ENCODE measurements at regions not wholly inside any gene's neighbourhood (a gene's known extent, or its start where the extent isn't known, plus 50 kb on each side); places are given as distances from the start of the nearest gene placed in this dataset.

- no peak for DNase-seq (ENCODE audit: low spot score in 2 of 2)
- H3K36me3 ChIP-seq, result no peaks in the 10 kb centered on the region
- H3K27ac ChIP-seq, result no peak overlapping the region
- H3K9me3 ChIP-seq, result no peaks in the 10 kb centered on the region
- no peaks in the 10 kb centered on the region for H3K27me3 ChIP-seq
- TF ChIP-seq CTCF (IDR thresholded peaks at IDR 0.05), result no peak
- TF ChIP-seq EP300 (IDR thresholded peaks at IDR 0.05), result no peak
- TF ChIP-seq POLR2A (IDR thresholded peaks at IDR 0.05), result no peak
- no peaks in the 10 kb centered on the region for H3K4me1 ChIP-seq
- H3K4me3 ChIP-seq, result no peak overlapping the region
- WGBS, 2 donors, result 88 to 95% methylated on average over 1 of the region's 1 CpG
Observed at GRCh38 chr7:16323313-16323712, 98.0 kb downstream of the CRPPA start.

- H3K9me3 ChIP-seq, result no peaks in the 10 kb centered on the region
- no peak overlapping the region for H3K27ac ChIP-seq
- TF ChIP-seq EP300 (IDR thresholded peaks at IDR 0.05), result no peak
- no peak for TF ChIP-seq CTCF (IDR thresholded peaks at IDR 0.05)
- no peak for TF ChIP-seq POLR2A (IDR thresholded peaks at IDR 0.05)
- no peak for DNase-seq (ENCODE audit: low spot score in 2 of 2)
- H3K27me3 ChIP-seq, result no peaks in the 10 kb centered on the region
- no peaks in the 10 kb centered on the region for H3K4me1 ChIP-seq
- WGBS, 2 donors, result 80 to 92% methylated on average over 2 of the region's 2 CpGs
- H3K4me3 ChIP-seq, result no peak overlapping the region
- no peaks in the 10 kb centered on the region for H3K36me3 ChIP-seq
Observed at GRCh38 chr7:16320099-16320660, 101.2 kb downstream of the CRPPA start.

GRCh38 chr7:16318989-16319915 lies 102.1 kb downstream of the CRPPA start:
- Histone ChIP-seq H3K9me3 (no peaks in the 10 kb centered on the region), H3K4me1 (no peaks in the 10 kb centered on the region), H3K27ac (no peak overlapping the region), H3K36me3 (no peaks in the 10 kb centered on the region), H3K27me3 (no peaks in the 10 kb centered on the region), H3K4me3 (no peak overlapping the region)
- WGBS, 2 donors, result 87 to 96% methylated on average over 6 of the region's 6 CpGs
- DNase-seq (ENCODE audit: low spot score in 2 of 2), result no peak
- TF ChIP-seq POLR2A (IDR thresholded peaks at IDR 0.05) (no peak), CTCF (IDR thresholded peaks at IDR 0.05) (no peak), EP300 (IDR thresholded peaks at IDR 0.05) (no peak)

GRCh38 chr7:16318463-16318862 lies 102.9 kb downstream of the CRPPA start:
- H3K4me1 ChIP-seq, result no peaks in the 10 kb centered on the region
- H3K27ac ChIP-seq, result no peak overlapping the region
- no peak for DNase-seq (ENCODE audit: low spot score in 2 of 2)
- H3K9me3 ChIP-seq, result no peaks in the 10 kb centered on the region
- H3K4me3 ChIP-seq, result no peak overlapping the region
- H3K27me3 ChIP-seq, result no peaks in the 10 kb centered on the region
- no peaks in the 10 kb centered on the region for H3K36me3 ChIP-seq
- no peak for TF ChIP-seq EP300 (IDR thresholded peaks at IDR 0.05)
- no peak for TF ChIP-seq CTCF (IDR thresholded peaks at IDR 0.05)
- TF ChIP-seq POLR2A (IDR thresholded peaks at IDR 0.05), result no peak

- no peak overlapping the region for H3K27ac ChIP-seq
- H3K4me1 ChIP-seq, result no peaks in the 10 kb centered on the region
- H3K9me3 ChIP-seq, result no peaks in the 10 kb centered on the region
- 49 to 52% methylated on average over 1 of the region's 1 CpG for WGBS, 2 donors
- TF ChIP-seq CTCF (IDR thresholded peaks at IDR 0.05) (no peak), POLR2A (IDR thresholded peaks at IDR 0.05) (no peak), EP300 (IDR thresholded peaks at IDR 0.05) (no peak)
- H3K36me3 ChIP-seq, result no peaks in the 10 kb centered on the region
- H3K4me3 ChIP-seq, result no peak overlapping the region
- H3K27me3 ChIP-seq, result no peaks in the 10 kb centered on the region
- no peak for DNase-seq (ENCODE audit: low spot score in 2 of 2)
Observed at GRCh38 chr7:16317406-16317805, 103.9 kb downstream of the CRPPA start.

Data from tibial nerve (tissue), 4 donors.